ENCODE measurements at regions not wholly inside any gene's neighbourhood (a gene's known extent, or its start where the extent isn't known, plus 50 kb on each side); places are given as distances from the start of the nearest gene placed in this dataset.

GRCh38 chr16:52346709-52347108 lies 200.2 kb downstream of the TOX3 start:
- TF ChIP-seq CTCF (IDR thresholded peaks at IDR 0.05), result no peak

DNA sequence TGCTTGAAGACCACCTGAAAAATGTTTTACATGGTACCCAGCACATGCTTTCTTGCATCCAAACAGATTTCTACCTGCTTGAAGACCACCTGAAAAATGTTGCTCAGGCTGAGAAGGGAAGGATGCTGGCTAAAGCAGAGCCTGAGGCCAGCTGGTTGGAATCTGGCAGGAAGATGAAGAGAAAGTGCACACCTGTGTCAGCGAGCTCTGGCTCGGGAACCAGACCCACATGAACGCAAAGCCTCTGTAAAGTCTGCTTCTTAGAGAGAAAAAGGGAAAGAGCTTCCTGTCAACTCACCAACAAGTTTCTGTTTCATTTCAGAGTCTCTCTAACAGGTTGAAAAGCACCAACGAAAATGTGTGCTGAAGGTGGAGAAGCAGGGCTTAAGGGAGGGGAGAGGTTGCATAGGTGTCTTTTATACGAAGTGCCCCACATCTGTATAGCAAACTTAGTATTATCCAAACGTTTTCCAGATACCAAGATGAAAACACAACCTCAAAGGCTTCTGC lies 226.0 kb downstream of the TOX3 start:
- TF ChIP-seq CTCF (IDR thresholded peaks at IDR 0.05), result no peak

DNA sequence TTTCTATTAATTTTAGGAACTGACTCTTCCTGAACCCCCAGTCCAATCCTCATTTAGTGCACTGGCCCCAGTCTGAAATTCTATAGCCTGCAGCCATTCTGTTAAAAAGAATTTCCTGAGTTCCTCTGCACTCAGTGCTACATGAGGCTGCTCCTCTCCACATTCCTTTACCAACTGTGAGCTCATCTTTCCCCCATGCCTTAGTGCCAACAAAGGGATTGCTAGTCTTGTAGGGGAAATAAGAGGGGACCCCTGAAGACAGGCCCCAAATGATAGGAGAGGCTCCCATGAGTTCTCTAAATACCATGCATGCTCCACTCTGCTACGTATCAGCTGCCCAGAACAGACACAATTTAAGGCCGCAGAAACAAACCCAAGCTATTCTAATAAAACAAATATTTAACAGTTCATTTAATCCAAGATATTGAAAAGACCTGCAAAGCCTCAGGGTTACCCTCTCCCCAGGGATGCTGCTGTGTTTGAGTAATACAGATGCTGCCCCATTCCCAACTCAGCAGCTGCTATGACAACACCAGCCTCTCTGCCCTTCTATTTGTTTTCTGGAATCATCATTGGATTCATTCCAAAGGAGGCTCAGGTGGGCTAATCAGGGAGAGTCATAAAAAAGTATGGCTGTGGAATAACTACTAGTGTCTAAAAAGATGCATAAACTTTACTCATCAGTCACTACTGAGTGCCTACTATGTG lies 228.5 kb downstream of the TOX3 start:
- TF ChIP-seq CTCF (IDR thresholded peaks at IDR 0.05), result no peak

DNA sequence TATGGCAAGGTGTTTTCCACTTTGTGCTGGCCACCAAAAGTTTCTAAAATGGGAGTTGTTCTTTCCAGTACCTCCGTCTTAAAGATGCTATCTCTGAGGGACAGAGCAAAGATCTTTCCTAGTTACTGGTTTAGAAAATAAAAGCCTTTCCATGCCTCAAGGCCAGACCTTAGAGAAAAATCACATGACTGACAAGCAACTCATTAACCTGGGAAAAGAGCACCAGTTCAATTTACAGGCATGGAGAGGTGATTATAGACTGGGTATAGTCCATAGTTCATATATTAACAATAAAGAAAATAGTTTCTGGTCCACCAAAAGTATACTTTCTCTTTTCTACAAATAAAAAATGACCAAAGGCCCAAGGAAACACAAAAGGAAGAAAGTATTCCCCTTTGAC lies 230.7 kb downstream of the TOX3 start:
- TF ChIP-seq CTCF (IDR thresholded peaks at IDR 0.05), result no peak

DNA sequence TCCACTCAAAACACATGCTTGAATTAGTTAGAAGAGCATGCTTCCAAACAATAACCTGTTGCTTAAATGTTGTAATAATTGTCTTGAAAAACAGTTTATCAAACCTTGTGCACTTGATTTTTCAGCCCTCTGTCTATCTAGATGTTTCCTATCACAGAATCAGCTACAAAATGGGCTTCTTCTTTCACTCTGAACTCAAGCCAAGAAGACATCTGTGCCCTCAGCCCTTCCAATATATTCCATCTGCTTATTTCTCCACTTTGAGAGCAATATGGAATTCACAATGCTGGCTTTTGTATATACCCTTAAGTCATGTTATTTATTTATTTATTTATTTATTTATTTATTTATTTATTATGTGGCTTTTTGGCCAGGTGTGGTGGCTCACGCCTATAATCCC lies 234.2 kb downstream of the TOX3 start:
- no peak for TF ChIP-seq CTCF (IDR thresholded peaks at IDR 0.05)

DNA sequence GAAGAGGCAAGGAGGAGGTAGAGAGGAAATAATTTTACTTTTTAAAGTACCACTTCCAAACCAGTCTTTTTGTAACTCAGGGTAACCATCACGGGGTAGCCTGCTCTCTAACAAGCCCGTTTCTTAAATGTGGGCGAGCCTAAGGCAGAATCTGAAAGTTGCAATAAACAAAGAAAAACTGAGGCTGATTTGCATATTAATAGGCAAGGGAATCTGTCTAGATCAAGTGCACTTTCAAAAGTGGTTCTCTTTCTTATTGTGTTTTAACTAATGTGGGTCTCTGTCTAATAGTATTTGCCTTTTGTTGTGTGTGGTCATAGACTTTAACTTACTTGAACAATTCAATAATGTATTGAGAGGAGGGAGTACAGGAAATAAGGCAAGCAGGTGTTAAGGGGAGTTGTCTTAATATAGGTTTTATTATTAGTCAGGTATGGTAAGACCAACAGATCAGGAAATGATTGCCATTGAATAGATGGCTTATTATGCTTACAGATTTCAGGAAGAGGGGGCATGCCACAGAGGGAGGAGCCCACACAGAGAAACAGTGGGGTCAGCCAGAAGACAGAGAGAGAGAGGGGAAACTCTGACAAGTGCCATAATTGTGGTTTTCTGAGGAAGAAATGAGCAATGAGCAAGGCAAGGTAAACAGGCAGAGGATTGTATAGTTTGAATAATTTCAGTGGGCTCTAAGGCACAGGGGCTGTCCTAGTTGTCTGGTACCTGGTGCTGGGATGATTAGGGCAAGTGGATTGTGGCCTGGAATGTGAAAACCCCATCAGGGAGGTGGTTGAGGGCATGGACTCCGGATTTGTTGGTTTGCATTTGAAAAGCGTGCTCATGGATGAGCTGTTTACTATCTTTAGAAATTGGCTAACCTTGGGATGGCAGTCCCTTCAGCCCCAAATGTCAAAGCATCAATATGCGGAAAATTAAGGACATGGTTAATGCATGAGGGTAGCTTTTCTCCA lies 237.2 kb downstream of the TOX3 start:
- no peak for TF ChIP-seq CTCF (IDR thresholded peaks at IDR 0.05)

DNA sequence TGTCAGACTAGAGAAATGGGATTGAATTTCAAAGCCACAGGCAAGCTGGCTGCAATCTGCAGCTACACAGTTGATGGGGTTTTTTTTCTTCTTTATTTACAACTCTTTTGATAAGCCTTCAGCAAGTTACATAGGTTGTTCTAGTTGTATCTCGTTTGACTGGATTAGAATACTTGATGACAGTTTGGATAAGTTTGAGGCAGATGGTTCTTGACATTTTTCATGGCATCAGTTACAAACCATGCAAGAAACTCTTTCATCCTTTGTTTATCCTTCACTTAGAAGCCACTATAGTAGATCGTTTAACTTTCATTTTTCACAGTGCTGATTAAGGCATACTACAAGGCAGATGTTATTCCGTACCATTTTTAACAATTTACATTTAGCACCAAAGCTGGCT lies 238.9 kb downstream of the TOX3 start:
- no peak for TF ChIP-seq CTCF (IDR thresholded peaks at IDR 0.05)

All from LNCAP (cell line).